ENCODE measurements at regions not wholly inside any gene's neighbourhood (a gene's known extent, or its start where the extent isn't known, plus 50 kb on each side); places are given as distances from the start of the nearest gene placed in this dataset.

GRCh38 chr18:22314420-22314819 lies 103.3 kb downstream of the CTAGE1 start:
- H3K36me3 ChIP-seq (ENCODE audit: insufficient read depth, low read length), result no peaks in the 10 kb centered on the region
- no peak overlapping the region for H3K4me3 ChIP-seq (ENCODE audit: low read length, poor library complexity, severe bottlenecking)
- H3K79me2 ChIP-seq (ENCODE audit: insufficient read depth, low read length), result no peaks in the 10 kb centered on the region
- no peak overlapping the region for H3K9ac ChIP-seq (ENCODE audit: low read depth, low read length, poor library complexity, severe bottlenecking)
- no peak overlapping the region for H2AFZ ChIP-seq (ENCODE audit: low read length)
- no peaks in the 10 kb centered on the region for H4K20me1 ChIP-seq (ENCODE audit: insufficient read depth, low read length, poor library complexity, severe bottlenecking)
- H3K4me2 ChIP-seq (ENCODE audit: low read depth, low read length, poor library complexity, severe bottlenecking), result no peak overlapping the region
- no peaks in the 10 kb centered on the region for H3K9me3 ChIP-seq (ENCODE audit: insufficient read depth, low read depth, low read length)
- H3F3A ChIP-seq (ENCODE audit: low read depth), result no peaks in the 10 kb centered on the region
- no peaks in the 10 kb centered on the region for H3K4me1 ChIP-seq (ENCODE audit: insufficient read depth, low read length, poor library complexity, severe bottlenecking)
- no peaks in the 10 kb centered on the region for H3K27me3 ChIP-seq (ENCODE audit: insufficient read depth, low read length, poor library complexity, severe bottlenecking)
- H3K9me2 ChIP-seq (replicated peaks; ENCODE audit: low read depth, low read length), result no peaks in the 10 kb centered on the region
- no peak for TF ChIP-seq CTCF (conservative IDR thresholded peaks at IDR 0.05; ENCODE audit: low read length)
- no peak for TF ChIP-seq EZH2phosphoT487 (IDR thresholded peaks at IDR 0.05; ENCODE audit: borderline replicate concordance)

GRCh38 chr18:22314001-22314400 lies 103.7 kb downstream of the CTAGE1 start:
- Histone ChIP-seq H3F3A (ENCODE audit: low read depth) (no peaks in the 10 kb centered on the region), H3K4me3 (ENCODE audit: low read length, poor library complexity, severe bottlenecking) (no peak overlapping the region), H3K9ac (ENCODE audit: low read depth, low read length, poor library complexity, severe bottlenecking) (no peak overlapping the region), H2AFZ (ENCODE audit: low read length) (no peak overlapping the region), H3K9me2 (replicated peaks; ENCODE audit: low read depth, low read length) (no peaks in the 10 kb centered on the region), H4K20me1 (ENCODE audit: insufficient read depth, low read length, poor library complexity, severe bottlenecking) (no peaks in the 10 kb centered on the region), H3K9me3 (ENCODE audit: insufficient read depth, low read depth, low read length) (no peaks in the 10 kb centered on the region), H3K27me3 (ENCODE audit: insufficient read depth, low read length, poor library complexity, severe bottlenecking) (no peaks in the 10 kb centered on the region), H3K4me1 (ENCODE audit: insufficient read depth, low read length, poor library complexity, severe bottlenecking) (no peaks in the 10 kb centered on the region), H3K79me2 (ENCODE audit: insufficient read depth, low read length) (no peaks in the 10 kb centered on the region), H3K4me2 (ENCODE audit: low read depth, low read length, poor library complexity, severe bottlenecking) (no peak overlapping the region), H3K36me3 (ENCODE audit: insufficient read depth, low read length) (no peaks in the 10 kb centered on the region)
- TF ChIP-seq CTCF (conservative IDR thresholded peaks at IDR 0.05; ENCODE audit: low read length) (no peak), EZH2phosphoT487 (IDR thresholded peaks at IDR 0.05; ENCODE audit: borderline replicate concordance) (no peak)

GRCh38 chr18:22311301-22311700 lies 106.4 kb downstream of the CTAGE1 start:
- Histone ChIP-seq H3K4me2 (ENCODE audit: low read depth, low read length, poor library complexity, severe bottlenecking) (no peak overlapping the region), H3K36me3 (ENCODE audit: insufficient read depth, low read length) (no peaks in the 10 kb centered on the region), H3K9ac (ENCODE audit: low read depth, low read length, poor library complexity, severe bottlenecking) (no peak overlapping the region), H4K20me1 (ENCODE audit: insufficient read depth, low read length, poor library complexity, severe bottlenecking) (no peaks in the 10 kb centered on the region), H3K4me1 (ENCODE audit: insufficient read depth, low read length, poor library complexity, severe bottlenecking) (no peaks in the 10 kb centered on the region), H3K79me2 (ENCODE audit: insufficient read depth, low read length) (no peaks in the 10 kb centered on the region), H3F3A (ENCODE audit: low read depth) (no peaks in the 10 kb centered on the region), H3K4me3 (ENCODE audit: low read length, poor library complexity, severe bottlenecking) (no peak overlapping the region), H2AFZ (ENCODE audit: low read length) (no peak overlapping the region), H3K9me3 (ENCODE audit: insufficient read depth, low read depth, low read length) (no peaks in the 10 kb centered on the region), H3K9me2 (replicated peaks; ENCODE audit: low read depth, low read length) (no peaks in the 10 kb centered on the region), H3K27me3 (ENCODE audit: insufficient read depth, low read length, poor library complexity, severe bottlenecking) (no peaks in the 10 kb centered on the region)
- TF ChIP-seq CTCF (conservative IDR thresholded peaks at IDR 0.05; ENCODE audit: low read length), result no peak
- TF ChIP-seq EZH2phosphoT487 (IDR thresholded peaks at IDR 0.05; ENCODE audit: borderline replicate concordance), result no peak
